ENCODE measurements at regions not wholly inside any gene's neighbourhood (a gene's known extent, or its start where the extent isn't known, plus 50 kb on each side); places are given as distances from the start of the nearest gene placed in this dataset.

DNA sequence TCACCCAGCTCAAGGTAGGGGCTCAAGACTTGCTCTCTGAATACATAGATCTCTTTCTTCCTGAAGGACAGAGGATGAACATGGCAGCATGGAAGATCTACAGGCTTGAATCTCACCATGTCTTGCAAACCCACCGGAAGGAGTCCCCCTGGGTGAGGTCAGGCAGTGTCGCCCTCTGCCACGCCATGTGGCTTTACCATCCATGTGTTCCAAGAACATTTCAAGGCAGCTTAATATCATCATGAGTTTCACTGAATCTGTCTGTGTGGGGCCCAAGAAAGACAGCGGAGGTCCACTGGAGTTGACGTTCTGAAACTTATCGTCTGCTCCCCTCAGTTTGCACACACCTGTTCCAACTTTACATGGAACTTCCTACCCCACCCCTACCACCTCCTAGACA, 1202.6 kb downstream of the TBC1D22A start:
- TF ChIP-seq, protein P1, sequence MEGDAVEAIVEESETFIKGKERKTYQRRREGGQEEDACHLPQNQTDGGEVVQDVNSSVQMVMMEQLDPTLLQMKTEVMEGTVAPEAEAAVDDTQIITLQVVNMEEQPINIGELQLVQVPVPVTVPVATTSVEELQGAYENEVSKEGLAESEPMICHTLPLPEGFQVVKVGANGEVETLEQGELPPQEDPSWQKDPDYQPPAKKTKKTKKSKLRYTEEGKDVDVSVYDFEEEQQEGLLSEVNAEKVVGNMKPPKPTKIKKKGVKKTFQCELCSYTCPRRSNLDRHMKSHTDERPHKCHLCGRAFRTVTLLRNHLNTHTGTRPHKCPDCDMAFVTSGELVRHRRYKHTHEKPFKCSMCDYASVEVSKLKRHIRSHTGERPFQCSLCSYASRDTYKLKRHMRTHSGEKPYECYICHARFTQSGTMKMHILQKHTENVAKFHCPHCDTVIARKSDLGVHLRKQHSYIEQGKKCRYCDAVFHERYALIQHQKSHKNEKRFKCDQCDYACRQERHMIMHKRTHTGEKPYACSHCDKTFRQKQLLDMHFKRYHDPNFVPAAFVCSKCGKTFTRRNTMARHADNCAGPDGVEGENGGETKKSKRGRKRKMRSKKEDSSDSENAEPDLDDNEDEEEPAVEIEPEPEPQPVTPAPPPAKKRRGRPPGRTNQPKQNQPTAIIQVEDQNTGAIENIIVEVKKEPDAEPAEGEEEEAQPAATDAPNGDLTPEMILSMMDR (IDR thresholded peaks at IDR 0.05; ENCODE audit: extremely low read depth, missing control alignments) = no peak
- DNase-seq (ENCODE audit: low spot score) = no peak

DNA sequence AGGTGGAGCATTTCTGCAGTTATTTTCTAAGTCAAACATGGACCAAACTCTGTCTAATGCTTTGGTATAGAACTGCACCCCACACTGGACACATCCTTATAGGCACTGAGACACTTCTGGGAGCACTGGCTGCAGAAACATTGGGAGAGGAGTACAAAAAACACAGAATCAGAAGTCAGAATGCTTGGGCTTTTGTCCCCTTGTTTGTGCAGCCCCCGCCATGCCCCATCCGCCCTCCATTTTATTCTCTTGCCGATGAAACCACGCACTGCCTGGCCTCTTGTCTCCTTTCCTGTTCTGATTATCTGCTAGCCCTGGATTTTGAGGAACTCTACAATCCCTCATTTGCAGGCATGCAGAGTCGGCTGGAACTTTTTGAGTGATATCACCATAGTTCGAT, 1201.2 kb downstream of the TBC1D22A start:
- no peak for DNase-seq (ENCODE audit: low spot score)
- TF ChIP-seq, protein P1 (IDR thresholded peaks at IDR 0.05; ENCODE audit: extremely low read depth, missing control alignments) = no peak

DNA sequence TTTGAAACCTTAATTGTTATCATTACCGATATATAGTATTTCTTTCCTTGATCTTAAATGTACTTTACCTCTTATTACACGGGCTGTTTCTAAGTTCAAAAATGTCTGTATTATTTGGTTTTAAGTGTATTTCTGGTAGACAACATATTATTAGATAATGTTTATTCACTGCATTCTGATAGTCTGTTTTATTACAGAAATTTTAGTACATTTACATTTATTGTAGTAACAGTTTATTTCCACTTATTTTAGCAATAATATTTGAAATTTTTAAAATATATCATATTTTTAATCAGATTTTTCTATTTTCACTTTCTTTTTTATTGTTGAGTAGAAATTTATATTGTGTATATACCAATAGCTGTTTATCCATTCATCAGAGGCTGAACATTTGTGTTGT, 1195.2 kb downstream of the TBC1D22A start:
- DNase-seq (ENCODE audit: low spot score) = no peak
- TF ChIP-seq, protein P1 (IDR thresholded peaks at IDR 0.05; ENCODE audit: extremely low read depth, missing control alignments) = no peak

GRCh38 chr22:47954107-47954506, 1191.7 kb downstream of the TBC1D22A start:
- TF ChIP-seq, protein P1 (IDR thresholded peaks at IDR 0.05; ENCODE audit: extremely low read depth, missing control alignments) = no peak

DNA sequence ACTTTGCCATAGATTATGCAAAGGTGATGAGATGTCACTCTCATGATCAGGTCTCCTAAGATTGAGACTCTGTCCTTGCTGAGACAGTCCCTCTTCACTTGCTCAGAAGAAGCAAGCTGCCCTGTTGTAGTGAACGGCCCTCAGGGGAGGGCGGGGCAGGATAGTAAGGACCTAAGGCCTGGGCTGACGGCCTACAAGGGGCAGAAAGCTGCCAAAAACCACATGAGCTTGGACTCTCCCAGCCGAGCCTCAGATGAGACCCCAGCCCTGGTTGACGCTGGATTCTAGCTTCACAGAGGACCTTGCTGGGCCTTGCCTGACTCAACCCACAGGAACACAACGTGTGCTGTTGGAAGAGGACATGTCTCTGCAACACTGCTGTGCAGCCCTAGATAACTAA, 1182.5 kb downstream of the TBC1D22A start:
- no peak for DNase-seq (ENCODE audit: low spot score)
- TF ChIP-seq, protein P1 (IDR thresholded peaks at IDR 0.05; ENCODE audit: extremely low read depth, missing control alignments) = no peak

More at GRCh38 chr22:47954107-47954506, 1191.7 kb downstream of the TBC1D22A start:
- DNase-seq (ENCODE audit: low spot score) = no peak

GRCh38 chr22:47943729-47944700, 1181.6 kb downstream of the TBC1D22A start:
- no peak for DNase-seq (ENCODE audit: low spot score)
- TF ChIP-seq, protein P1 (IDR thresholded peaks at IDR 0.05; ENCODE audit: extremely low read depth, missing control alignments) = no peak

- no peak for DNase-seq (ENCODE audit: low spot score)
Measured at GRCh38 chr22:47940211-47940610, 1177.8 kb downstream of the TBC1D22A start.

More at GRCh38 chr22:47940211-47940610, 1177.8 kb downstream of the TBC1D22A start:
- TF ChIP-seq, protein P1 (IDR thresholded peaks at IDR 0.05; ENCODE audit: extremely low read depth, missing control alignments) = no peak

Data from GM20000 (cell line).